ENCODE measurements at regions not wholly inside any gene's neighbourhood (a gene's known extent, or its start where the extent isn't known, plus 50 kb on each side); places are given as distances from the start of the nearest gene placed in this dataset.
"Not testable (repeated sequence)": the region's sequence is repeated elsewhere in the genome, so short reads cannot be mapped to it uniquely, and the experiment has no call there.

GRCh38 chr14:43706900-43707299 lies 800.2 kb downstream of the FSCB start:
- ChIA-PET CTCF (no interaction called here), POLR2A (no interaction called here)

GRCh38 chr14:43698561-43699284 lies 808.4 kb downstream of the FSCB start:
- H3K4me1 Mint-ChIP-seq (ENCODE audit: low read depth, unreplicated experiment); BruUV-seq (replicated peaks); H3K9me3 ChIP-seq; H3K27me3 Mint-ChIP-seq (ENCODE audit: insufficient read depth, unreplicated experiment); H3K4me1 ChIP-seq; H3K36me3 ChIP-seq (ENCODE audit: control insufficient read depth, insufficient read depth, low read length); H3K27ac Mint-ChIP-seq (ENCODE audit: unreplicated experiment); intact Hi-C loops (cut with micrococcal nuclease; ENCODE audit: unreplicated experiment); H3K36me3 Mint-ChIP-seq (ENCODE audit: insufficient read depth, unreplicated experiment); H3K4me3 ChIP-seq (ENCODE audit: low read depth, low read length); POLR2A ChIA-PET; H3K4me3 Mint-ChIP-seq (ENCODE audit: unreplicated experiment); H3K9me3 Mint-ChIP-seq (ENCODE audit: unreplicated experiment); H3K27me3 ChIP-seq (replicated peaks; ENCODE audit: control insufficient read depth, insufficient read depth, low read length); CTCF ChIA-PET: not testable (repeated sequence)
- peak in 1 of 2 experiments; percentile 35 for DNase-seq

More at GRCh38 chr14:43706900-43707299, 800.2 kb downstream of the FSCB start:
- H3K36me3 Mint-ChIP-seq (ENCODE audit: insufficient read depth, unreplicated experiment): no peaks in the 10 kb centered on the region
- no peak for DNase-seq
- H3K27ac Mint-ChIP-seq (ENCODE audit: unreplicated experiment): no peak overlapping the region
- intact Hi-C loops (cut with micrococcal nuclease; ENCODE audit: unreplicated experiment): no loop called here
- Histone ChIP-seq H3K27me3 (replicated peaks; ENCODE audit: control insufficient read depth, insufficient read depth, low read length) (no peaks in the 10 kb centered on the region), H3K9me3 (no peaks in the 10 kb centered on the region), H3K36me3 (ENCODE audit: control insufficient read depth, insufficient read depth, low read length) (no peaks in the 10 kb centered on the region), H3K4me1 (no peaks in the 10 kb centered on the region), H3K4me3 (ENCODE audit: low read depth, low read length) (no peak overlapping the region)
- H3K4me1 Mint-ChIP-seq (ENCODE audit: low read depth, unreplicated experiment): no peaks in the 10 kb centered on the region
- BruUV-seq (replicated peaks): no TSS peak
- no peaks in the 10 kb centered on the region for H3K9me3 Mint-ChIP-seq (ENCODE audit: unreplicated experiment)
- H3K4me3 Mint-ChIP-seq (ENCODE audit: unreplicated experiment): no peak overlapping the region
- TF ChIP-seq CTCF (IDR thresholded peaks at IDR 0.05; ENCODE audit: insufficient read depth in 1 of 2, low read depth in 1 of 2, low read length in 1 of 2, severe bottlenecking in 1 of 2, unreplicated experiment in 1 of 2): no peak
- H3K27me3 Mint-ChIP-seq (ENCODE audit: insufficient read depth, unreplicated experiment): no peaks in the 10 kb centered on the region

GRCh38 chr14:43697003-43697402 lies 810.1 kb downstream of the FSCB start:
- TF ChIP-seq CTCF (IDR thresholded peaks at IDR 0.05; ENCODE audit: insufficient read depth in 1 of 2, low read depth in 1 of 2, low read length in 1 of 2, severe bottlenecking in 1 of 2, unreplicated experiment in 1 of 2): peak in 1 of 2 experiments; percentile 16
- peaks cover 6% of the 10 kb centered on the region for H3K36me3 Mint-ChIP-seq (ENCODE audit: insufficient read depth, unreplicated experiment)
- ChIA-PET POLR2A (no interaction called here), CTCF (no interaction called here)
- H3K4me1 Mint-ChIP-seq (ENCODE audit: low read depth, unreplicated experiment): no peaks in the 10 kb centered on the region
- no peaks in the 10 kb centered on the region for H3K27me3 Mint-ChIP-seq (ENCODE audit: insufficient read depth, unreplicated experiment)
- Histone ChIP-seq H3K27me3 (replicated peaks; ENCODE audit: control insufficient read depth, insufficient read depth, low read length) (no peaks in the 10 kb centered on the region), H3K4me1 (no peaks in the 10 kb centered on the region), H3K36me3 (ENCODE audit: control insufficient read depth, insufficient read depth, low read length) (no peaks in the 10 kb centered on the region), H3K9me3 (no peaks in the 10 kb centered on the region), H3K4me3 (ENCODE audit: low read depth, low read length) (no peak overlapping the region)
- DNase-seq: no peak
- H3K27ac Mint-ChIP-seq (ENCODE audit: unreplicated experiment): no peak overlapping the region
- BruUV-seq (replicated peaks): no TSS peak
- no peaks in the 10 kb centered on the region for H3K9me3 Mint-ChIP-seq (ENCODE audit: unreplicated experiment)
- intact Hi-C loops (cut with micrococcal nuclease; ENCODE audit: unreplicated experiment): no loop called here
- H3K4me3 Mint-ChIP-seq (ENCODE audit: unreplicated experiment): no peak overlapping the region

Measured in Caco-2 (cell line).